Esophagus muscularis mucosa (tissue), 3 donors: ENCODE measurements at regions not wholly inside any gene's neighbourhood (a gene's known extent, or its start where the extent isn't known, plus 50 kb on each side); places are given as distances from the start of the nearest gene placed in this dataset.

Experiments
- POLR2A ChIP-seq: fragments of 450-650 bp; IDR thresholded peaks from one replicate; pipeline ENCODE4 v1.6.1; 2017; ENCODE audit warnings: antibody characterized with exemption, moderate library complexity, mild to moderate bottlenecking, low read depth
- POLR2AphosphoS5 ChIP-seq, 2 donors: sonication (generic); formaldehyde crosslinking; IDR thresholded peaks; one replicate each; pipeline ENCODE4 v1.6.1; 2017; ENCODE audit warnings: antibody characterized with exemption in 2 of 2
- TF ChIP-seq, protein P1 (sequence below), 3 experiments: fragments of 200-600 bp in 2 of 3; fragments of 450-650 bp in 1 of 3; sonication (generic) in 2 of 3; IDR thresholded peaks; one replicate each; pipeline ENCODE4 v1.5.1; 2017 to 2019; ENCODE audit warnings: antibody characterized with exemption in 3 of 3, mild to moderate bottlenecking in 2 of 3, moderate library complexity in 1 of 3

DNA sequence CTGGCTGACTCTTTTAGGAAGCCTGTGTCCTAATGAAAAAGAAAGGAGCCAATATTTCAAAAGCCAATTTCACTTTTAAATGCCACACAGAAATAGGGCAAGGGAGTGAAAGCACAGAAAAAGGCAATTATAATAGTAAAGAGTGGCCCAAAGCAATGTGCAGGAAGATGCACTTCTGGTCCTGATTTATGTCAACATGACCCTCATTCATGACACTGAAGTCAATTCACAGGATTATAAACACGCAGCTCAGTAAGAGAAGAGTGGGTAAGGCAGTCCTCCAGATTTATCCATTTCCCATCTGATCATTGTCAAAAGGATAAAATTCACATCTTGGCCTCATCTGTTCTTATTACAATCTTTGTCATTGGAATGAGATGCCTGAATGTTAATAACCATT, 1049.7 kb upstream of the RAG2 start:
- TF ChIP-seq, protein P1, sequence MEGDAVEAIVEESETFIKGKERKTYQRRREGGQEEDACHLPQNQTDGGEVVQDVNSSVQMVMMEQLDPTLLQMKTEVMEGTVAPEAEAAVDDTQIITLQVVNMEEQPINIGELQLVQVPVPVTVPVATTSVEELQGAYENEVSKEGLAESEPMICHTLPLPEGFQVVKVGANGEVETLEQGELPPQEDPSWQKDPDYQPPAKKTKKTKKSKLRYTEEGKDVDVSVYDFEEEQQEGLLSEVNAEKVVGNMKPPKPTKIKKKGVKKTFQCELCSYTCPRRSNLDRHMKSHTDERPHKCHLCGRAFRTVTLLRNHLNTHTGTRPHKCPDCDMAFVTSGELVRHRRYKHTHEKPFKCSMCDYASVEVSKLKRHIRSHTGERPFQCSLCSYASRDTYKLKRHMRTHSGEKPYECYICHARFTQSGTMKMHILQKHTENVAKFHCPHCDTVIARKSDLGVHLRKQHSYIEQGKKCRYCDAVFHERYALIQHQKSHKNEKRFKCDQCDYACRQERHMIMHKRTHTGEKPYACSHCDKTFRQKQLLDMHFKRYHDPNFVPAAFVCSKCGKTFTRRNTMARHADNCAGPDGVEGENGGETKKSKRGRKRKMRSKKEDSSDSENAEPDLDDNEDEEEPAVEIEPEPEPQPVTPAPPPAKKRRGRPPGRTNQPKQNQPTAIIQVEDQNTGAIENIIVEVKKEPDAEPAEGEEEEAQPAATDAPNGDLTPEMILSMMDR (IDR thresholded peaks at IDR 0.05): no peak
- no peak for TF ChIP-seq POLR2A
- no peak for TF ChIP-seq POLR2AphosphoS5 (IDR thresholded peaks at IDR 0.05)
